ENCODE measurements at regions not wholly inside any gene's neighbourhood (a gene's known extent, or its start where the extent isn't known, plus 50 kb on each side); places are given as distances from the start of the nearest gene placed in this dataset.
"Not testable (repeated sequence)": the region's sequence is repeated elsewhere in the genome, so short reads cannot be mapped to it uniquely, and the experiment has no call there.

DNA sequence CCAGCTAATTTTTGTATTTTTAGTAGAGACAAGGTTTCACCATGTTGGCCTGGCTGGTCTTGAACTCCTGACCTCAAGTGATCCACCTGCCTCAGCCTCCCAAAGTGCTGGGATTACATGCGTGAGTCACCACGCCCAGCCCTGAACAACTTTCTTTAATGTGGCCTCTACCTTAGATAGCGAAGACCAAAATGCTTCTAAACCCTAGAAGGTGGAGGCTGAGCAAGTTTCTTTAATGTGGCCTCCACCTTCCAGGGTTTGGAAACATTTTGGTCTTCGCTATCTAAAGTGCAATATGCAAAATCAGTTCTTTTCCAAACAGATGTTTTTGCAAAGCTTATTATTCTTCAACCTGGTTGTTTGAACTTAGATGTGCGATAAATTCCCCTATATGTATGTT is 70.5 kb upstream of the ITGB1 start:
- intact Hi-C loops (cut with micrococcal nuclease); H3K27me3 Mint-ChIP-seq; H3K27ac Mint-ChIP-seq; H3K4me3 Mint-ChIP-seq; H3K9me3 Mint-ChIP-seq; H3K36me3 Mint-ChIP-seq (ENCODE audit: low read depth); H3K4me1 Mint-ChIP-seq (ENCODE audit: low read depth): not testable (repeated sequence)

DNA sequence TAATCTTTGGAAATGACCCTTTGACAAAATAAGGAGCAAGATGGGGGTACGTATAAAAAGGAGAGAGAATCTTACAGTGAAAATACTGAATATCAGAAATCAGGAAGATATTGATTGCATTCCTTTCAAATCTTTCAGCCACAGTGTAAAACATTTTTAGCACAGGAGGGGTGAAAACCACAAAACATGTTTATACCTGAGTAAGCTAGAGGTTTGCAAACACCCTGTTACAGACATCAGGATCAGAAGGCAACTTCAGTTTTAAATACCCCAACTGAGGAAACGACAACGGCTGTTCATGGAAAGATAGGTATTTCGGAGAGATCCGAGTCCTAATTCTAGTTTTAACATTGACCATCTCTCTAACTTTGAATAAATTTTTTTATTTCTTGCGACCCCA is 69.1 kb upstream of the ITGB1 start:
- H3K4me1 Mint-ChIP-seq (ENCODE audit: low read depth), result no peaks in the 10 kb centered on the region
- H3K36me3 Mint-ChIP-seq (ENCODE audit: low read depth), result no peaks in the 10 kb centered on the region
- H3K27ac Mint-ChIP-seq, result no peak overlapping the region
- intact Hi-C loops (cut with micrococcal nuclease), result no loop called here
- H3K9me3 Mint-ChIP-seq, result no peaks in the 10 kb centered on the region
- H3K4me3 Mint-ChIP-seq, result no peak overlapping the region
- H3K27me3 Mint-ChIP-seq, result peaks cover 6% of the 10 kb centered on the region

DNA sequence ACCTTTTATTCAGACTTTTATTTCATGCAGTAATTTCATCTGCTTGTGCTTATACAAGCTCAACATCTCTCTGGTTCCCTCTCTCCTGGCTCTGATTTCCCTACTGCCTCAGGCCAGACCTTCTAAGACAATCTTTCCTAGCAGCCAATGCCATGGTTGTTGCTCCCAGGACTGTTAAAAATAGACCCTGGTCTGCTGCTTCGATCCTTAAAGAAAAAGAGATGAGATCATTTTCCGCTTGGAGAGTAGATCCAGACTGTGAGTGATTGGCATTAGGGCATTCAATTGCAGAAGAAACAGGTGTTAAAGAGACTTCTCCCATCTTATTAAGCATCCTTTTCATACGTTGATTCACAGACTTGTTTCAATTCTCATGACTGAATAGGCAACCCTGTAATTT is 68.4 kb upstream of the ITGB1 start:
- Mint-ChIP-seq H3K27ac (no peak overlapping the region), H3K27me3 (peaks cover 6% of the 10 kb centered on the region), H3K4me3 (no peak overlapping the region), H3K9me3 (no peaks in the 10 kb centered on the region), H3K36me3 (ENCODE audit: low read depth) (no peaks in the 10 kb centered on the region), H3K4me1 (ENCODE audit: low read depth) (no peaks in the 10 kb centered on the region)
- intact Hi-C loops (cut with micrococcal nuclease), result no loop called here

DNA sequence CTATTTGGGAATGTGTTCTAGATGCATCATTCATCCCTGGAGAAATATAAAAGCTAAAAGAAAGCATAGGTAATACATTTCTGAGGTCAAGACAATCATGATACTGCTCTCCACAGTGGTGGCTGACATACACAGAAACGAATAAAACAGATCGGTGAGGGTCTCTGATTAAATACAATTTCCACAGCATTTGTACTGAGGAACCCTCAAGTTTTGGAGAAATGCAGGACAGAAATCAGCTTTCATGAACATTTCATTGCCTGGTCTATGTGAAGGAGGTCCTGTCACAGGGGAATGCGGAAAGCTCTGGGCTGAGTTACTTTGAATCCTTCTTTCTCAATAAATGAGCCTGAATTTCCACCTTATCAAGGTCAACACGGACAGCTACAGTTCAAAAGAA is 67.9 kb upstream of the ITGB1 start:
- Mint-ChIP-seq H3K36me3 (ENCODE audit: low read depth) (no peaks in the 10 kb centered on the region), H3K27ac (no peak overlapping the region), H3K27me3 (peaks cover 6% of the 10 kb centered on the region), H3K4me1 (ENCODE audit: low read depth) (no peaks in the 10 kb centered on the region), H3K9me3 (no peaks in the 10 kb centered on the region), H3K4me3 (no peak overlapping the region)
- intact Hi-C loops (cut with micrococcal nuclease), result no loop called here

DNA sequence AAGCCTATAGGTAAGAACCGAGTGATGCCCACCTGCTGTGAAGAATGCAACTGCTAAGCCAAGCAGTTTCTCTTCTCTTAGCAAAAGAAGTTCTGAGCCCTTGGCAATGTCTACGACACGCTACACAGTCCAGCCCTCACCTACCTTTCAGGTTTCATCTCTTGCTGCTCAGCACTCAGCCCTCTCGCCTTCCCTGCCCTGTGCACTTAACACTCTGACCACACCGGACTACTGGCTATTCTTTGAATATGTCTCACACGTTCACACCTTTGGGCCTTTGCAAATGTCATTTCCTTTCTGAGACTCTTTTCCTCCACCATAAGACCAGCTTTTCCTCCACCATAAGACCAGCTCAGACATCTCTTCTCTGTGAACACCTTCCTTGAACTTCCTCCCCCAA is 67.0 kb upstream of the ITGB1 start:
- Mint-ChIP-seq H3K36me3 (ENCODE audit: low read depth) (no peaks in the 10 kb centered on the region), H3K4me1 (ENCODE audit: low read depth) (no peaks in the 10 kb centered on the region), H3K4me3 (no peak overlapping the region), H3K27ac (no peak overlapping the region), H3K9me3 (no peaks in the 10 kb centered on the region), H3K27me3 (peaks cover 6% of the 10 kb centered on the region)
- intact Hi-C loops (cut with micrococcal nuclease), result no loop called here

DNA sequence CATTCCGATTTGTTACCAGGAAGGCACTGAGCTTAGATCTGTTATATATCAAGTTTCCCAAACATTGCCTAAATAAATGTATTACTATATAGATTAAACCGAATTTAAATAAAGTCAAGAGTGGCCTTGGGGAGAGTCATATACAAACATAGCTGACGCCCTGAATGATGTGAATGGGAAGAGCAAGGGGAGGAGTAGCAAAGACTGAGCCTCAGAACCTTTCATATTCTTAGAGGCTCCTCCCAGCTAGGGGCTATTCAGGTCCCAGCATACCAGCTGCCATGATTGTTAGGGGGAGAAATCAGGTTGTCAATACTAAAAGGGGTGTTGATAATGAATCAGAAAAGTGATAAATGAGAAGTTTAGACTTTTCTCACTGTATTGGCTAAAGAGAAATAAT is 64.7 kb upstream of the ITGB1 start:
- intact Hi-C loops (cut with micrococcal nuclease), result no loop called here
- Mint-ChIP-seq H3K27ac (no peak overlapping the region), H3K27me3 (peaks cover 7% of the 10 kb centered on the region), H3K4me3 (no peak overlapping the region), H3K4me1 (ENCODE audit: low read depth) (peaks cover 5% of the 10 kb centered on the region), H3K36me3 (ENCODE audit: low read depth) (no peaks in the 10 kb centered on the region), H3K9me3 (peaks cover 7% of the 10 kb centered on the region)

DNA sequence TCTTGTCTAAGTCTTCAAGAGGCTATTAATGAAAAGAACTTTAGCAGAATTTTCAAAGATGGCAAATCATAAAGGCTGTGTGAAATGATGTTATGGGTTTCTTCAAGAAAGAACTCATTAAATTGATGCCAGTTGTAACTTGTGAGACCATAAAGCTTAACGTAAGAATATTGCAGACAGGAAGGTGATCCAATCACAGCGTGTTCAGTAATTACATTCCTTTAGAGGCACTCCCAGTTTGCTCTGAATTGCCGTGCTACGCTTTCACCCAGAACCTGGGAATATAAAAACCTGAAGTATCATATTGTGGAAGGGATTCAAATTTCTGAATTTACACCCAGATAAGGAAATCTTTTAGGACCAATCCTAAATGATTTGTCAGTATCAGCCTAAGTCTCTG is 64.1 kb upstream of the ITGB1 start:
- Mint-ChIP-seq H3K4me1 (ENCODE audit: low read depth) (peaks cover 5% of the 10 kb centered on the region), H3K27ac (no peak overlapping the region), H3K9me3 (peaks cover 7% of the 10 kb centered on the region), H3K27me3 (peaks cover 7% of the 10 kb centered on the region), H3K4me3 (no peak overlapping the region), H3K36me3 (ENCODE audit: low read depth) (no peaks in the 10 kb centered on the region)
- intact Hi-C loops (cut with micrococcal nuclease), result no loop called here

DNA sequence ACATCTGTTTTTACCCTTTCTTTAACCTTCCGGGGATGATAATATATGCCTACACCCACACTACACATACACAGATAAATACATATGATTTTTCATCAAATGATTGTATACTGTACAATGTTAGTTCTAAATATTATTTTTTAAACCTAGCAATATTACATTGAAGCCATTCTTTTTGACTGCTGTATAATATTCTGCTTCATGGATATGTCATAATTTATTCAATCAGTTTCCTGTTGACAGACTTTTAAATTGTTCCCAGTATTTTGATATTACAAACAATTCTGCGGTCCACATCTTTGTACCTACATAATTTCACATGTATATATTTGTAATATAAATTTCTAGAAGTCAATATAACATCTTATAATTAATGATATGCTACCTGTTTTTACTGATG is 59.0 kb upstream of the ITGB1 start:
- Mint-ChIP-seq H3K27me3 (peaks cover 2% of the 10 kb centered on the region), H3K4me3 (no peak overlapping the region), H3K4me1 (ENCODE audit: low read depth) (peaks cover 5% of the 10 kb centered on the region), H3K27ac (no peak overlapping the region), H3K9me3 (peaks cover 7% of the 10 kb centered on the region), H3K36me3 (ENCODE audit: low read depth) (no peaks in the 10 kb centered on the region)
- intact Hi-C loops (cut with micrococcal nuclease), result no loop called here

DNA sequence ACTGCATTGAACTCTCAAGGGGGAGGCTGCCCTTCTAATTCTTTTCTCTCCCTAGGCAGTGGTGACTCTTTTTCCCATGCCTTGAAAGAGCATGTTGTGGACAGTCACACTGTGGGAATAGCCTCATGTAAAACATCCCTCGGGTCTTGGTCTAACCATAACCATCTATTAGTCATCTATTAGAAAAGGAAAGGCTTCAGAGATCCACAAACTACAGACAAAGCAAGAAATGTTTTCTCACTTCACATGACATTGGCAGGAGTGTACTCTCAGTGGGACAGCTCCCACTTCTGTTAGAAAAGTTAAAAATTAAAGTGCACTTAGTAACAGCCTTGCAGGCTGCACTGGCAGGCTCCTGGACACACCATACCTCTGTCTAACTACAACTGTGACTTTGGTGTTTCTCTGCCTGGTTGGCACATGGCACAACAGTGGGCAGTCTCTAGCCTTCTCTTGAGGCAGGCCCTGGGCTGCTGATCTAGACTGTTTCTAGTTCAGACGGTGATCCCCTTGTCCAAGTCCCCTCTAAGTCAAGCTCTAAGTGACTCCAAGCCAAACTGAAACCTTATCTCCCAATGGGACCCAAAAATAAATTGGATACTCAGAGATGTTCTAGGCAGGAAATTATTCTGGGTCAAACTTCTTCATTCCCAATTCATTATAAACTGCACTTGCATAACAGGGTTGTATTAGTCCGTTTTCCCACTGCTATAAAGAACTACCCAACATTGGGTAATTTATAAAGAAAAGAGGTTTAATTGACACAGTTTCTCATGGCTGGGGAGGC is 57.9 kb upstream of the ITGB1 start:
- no peaks in the 10 kb centered on the region for H3K36me3 Mint-ChIP-seq (ENCODE audit: low read depth)
- H3K27me3 Mint-ChIP-seq, result peaks cover 2% of the 10 kb centered on the region
- H3K4me1 Mint-ChIP-seq (ENCODE audit: low read depth), result peaks cover 5% of the 10 kb centered on the region
- no peak overlapping the region for H3K27ac Mint-ChIP-seq
- no peak overlapping the region for H3K4me3 Mint-ChIP-seq
- peaks cover 7% of the 10 kb centered on the region for H3K9me3 Mint-ChIP-seq
- intact Hi-C loops (cut with micrococcal nuclease), result no loop called here

DNA sequence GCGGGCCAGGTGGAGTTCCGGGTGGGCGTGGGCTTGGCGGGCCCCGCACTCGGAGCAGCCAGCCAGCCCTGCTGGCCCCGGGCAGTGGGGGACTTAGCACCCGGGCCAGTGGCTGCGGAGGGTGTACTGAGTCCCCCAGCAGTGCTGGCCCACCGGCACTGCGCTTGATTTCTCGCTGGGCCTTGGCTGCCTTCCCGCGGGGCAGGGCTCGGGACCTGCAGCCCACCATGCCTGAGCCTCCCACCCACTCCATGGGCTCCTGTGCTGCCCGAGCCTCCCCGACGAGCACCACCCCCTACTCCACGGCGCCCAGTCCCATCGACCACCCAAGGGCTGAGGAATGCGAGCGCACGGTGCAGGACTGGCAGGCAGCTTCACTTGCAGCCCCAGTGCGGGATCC is 55.3 kb upstream of the ITGB1 start:
- H3K27ac Mint-ChIP-seq; H3K36me3 Mint-ChIP-seq (ENCODE audit: low read depth); H3K9me3 Mint-ChIP-seq; intact Hi-C loops (cut with micrococcal nuclease); H3K27me3 Mint-ChIP-seq; H3K4me3 Mint-ChIP-seq: not testable (repeated sequence)
- H3K4me1 Mint-ChIP-seq (ENCODE audit: low read depth), result peaks cover 15% of the 10 kb centered on the region

DNA sequence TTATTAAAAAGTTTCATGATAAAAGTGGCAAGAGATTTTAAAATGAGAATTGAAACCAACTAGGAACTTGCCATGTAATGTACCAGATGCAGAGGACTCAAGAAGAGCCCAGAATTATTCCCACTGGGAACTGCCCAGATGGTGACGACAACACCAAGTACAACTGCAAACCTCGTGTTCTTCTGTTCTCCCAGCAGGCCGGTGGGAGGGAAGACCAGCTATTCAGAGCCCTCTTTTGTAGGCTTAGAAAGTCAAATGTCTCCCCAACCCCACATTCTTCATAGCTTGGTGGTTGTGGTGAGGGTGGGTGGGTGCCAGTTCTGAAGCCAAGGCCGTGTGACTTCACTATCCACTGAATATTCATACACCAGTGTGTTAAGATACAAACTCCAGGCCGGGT is 54.3 kb upstream of the ITGB1 start:
- H3K36me3 Mint-ChIP-seq (ENCODE audit: low read depth), result no peaks in the 10 kb centered on the region
- intact Hi-C loops (cut with micrococcal nuclease), result no loop called here

DNA sequence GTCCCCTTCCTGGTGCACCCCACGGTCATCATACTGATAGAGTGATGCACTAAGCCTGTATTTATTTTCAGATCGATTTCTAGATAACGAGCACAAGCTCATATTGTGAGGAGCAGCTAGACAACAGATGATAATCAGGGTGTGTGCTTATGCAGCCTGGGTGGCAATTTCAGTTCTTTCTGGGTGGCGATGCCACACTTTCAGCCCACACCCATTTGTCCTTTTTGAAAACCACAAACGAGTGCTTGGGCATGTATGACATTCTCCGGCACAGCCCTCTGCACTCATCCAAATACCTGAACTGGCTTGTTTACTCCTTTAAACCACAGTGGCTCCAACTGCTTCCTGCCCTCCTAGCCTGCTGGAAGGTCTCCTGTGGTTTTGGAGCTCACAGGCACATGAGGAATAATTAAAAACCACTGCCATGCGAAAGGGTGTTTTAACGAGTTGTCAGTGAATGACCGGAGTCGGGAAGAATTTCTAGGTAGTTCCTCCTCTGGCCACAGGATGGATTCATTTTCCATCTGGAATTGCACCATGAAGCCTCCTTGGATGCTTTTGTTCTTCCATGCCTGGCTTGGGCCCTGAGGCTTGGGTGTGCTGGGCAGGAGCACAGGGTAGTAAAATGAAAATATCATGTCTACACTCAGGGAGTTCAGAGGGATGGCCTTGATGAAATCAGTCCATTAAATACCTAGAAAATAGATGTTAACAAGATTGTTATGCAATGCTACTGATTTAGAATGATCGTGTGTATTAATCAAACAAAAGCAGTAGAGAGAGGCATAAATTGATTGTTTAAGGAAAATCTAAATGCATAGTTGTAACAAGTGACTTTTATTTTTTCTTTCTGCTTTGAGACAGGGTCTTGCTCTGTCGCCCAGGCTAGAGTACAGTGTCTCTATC is 52.4 kb upstream of the ITGB1 start:
- no peak overlapping the region for H3K4me3 Mint-ChIP-seq
- H3K4me1 Mint-ChIP-seq (ENCODE audit: low read depth), result peaks cover 23% of the 10 kb centered on the region
- no peak overlapping the region for H3K27ac Mint-ChIP-seq
- H3K36me3 Mint-ChIP-seq (ENCODE audit: low read depth), result no peaks in the 10 kb centered on the region
- H3K27me3 Mint-ChIP-seq, result peaks cover 6% of the 10 kb centered on the region
- intact Hi-C loops (cut with micrococcal nuclease), result no loop called here
- H3K9me3 Mint-ChIP-seq, result no peaks in the 10 kb centered on the region

More for the DNA sequence above, 54.3 kb upstream of the ITGB1 start:
- no peaks in the 10 kb centered on the region for H3K9me3 Mint-ChIP-seq
- H3K27me3 Mint-ChIP-seq, result peaks cover 6% of the 10 kb centered on the region
- H3K4me3 Mint-ChIP-seq, result no peak overlapping the region
- H3K4me1 Mint-ChIP-seq (ENCODE audit: low read depth), result peaks cover 12% of the 10 kb centered on the region
- no peak overlapping the region for H3K27ac Mint-ChIP-seq

DNA sequence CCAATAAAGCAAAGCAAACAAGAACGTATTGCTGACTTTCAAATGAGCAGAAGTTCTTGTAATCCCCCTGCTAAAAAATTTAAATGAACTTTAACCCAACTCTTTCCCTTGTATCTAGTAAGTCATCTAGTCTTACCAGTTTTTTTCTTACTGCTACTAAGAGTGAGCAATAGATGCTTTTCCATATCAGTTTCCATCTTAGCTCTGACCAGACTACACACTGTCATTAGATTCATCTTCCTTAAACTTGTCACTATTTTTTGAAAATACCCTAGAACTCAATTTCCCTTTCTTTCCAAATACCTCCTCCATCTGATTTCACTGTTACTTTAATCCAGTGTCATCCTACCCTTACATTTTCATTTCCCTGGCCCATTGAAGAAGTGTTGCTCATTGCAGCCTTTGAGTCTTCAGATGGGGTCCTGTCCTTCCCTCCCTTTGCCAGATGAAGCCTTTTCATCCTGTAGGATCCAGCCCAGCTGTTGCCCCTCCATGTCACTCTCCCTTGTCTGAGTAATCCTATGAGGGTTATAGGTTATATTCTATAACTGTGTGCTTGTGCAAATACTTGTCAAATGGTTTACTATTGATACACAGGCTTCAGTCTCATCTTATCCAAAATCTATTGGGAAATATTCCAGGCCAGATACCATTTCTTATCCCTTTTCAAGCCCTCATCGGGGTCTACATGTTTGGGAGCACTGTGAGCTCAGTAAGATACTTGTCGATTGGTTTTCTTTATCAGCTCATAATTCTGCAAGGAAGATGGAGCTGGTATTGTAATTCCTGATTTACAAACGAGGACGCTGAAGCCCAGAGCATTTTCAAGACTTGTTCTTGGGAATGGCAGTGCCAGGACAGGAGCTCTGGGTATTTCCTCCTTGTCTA is 51.5 kb upstream of the ITGB1 start:
- H3K9me3 Mint-ChIP-seq, result no peaks in the 10 kb centered on the region
- peaks cover 6% of the 10 kb centered on the region for H3K27me3 Mint-ChIP-seq
- no peaks in the 10 kb centered on the region for H3K36me3 Mint-ChIP-seq (ENCODE audit: low read depth)
- no peak overlapping the region for H3K4me3 Mint-ChIP-seq
- H3K4me1 Mint-ChIP-seq (ENCODE audit: low read depth), result peaks cover 23% of the 10 kb centered on the region
- no peak overlapping the region for H3K27ac Mint-ChIP-seq
- intact Hi-C loops (cut with micrococcal nuclease), result loop anchor here (5.0 kb wide), 2 partner anchors 52 to 562 kb away; partner anchors contain the start of genes CCDC7 and ITGB1
